A549 (cell line): ENCODE measurements at regions not wholly inside any gene's neighbourhood (a gene's known extent, or its start where the extent isn't known, plus 50 kb on each side); places are given as distances from the start of the nearest gene placed in this dataset.
A peak's percentile ranks its signal among the peaks of the same experiment; 100 is the strongest.

Experiments used
- ATAC-seq, 2 experiments: fragments of 200-7000 bp in 1 of 2; fragments of >200 bp in 1 of 2; cut with Nextera tagmentation in 1 of 2; cut with Tn5 transposase in 1 of 2; 3 replicates each; pipeline versions ENCODE4 v1.8.0 to v1.9.1; 2018 to 2020; ENCODE audit warnings: mild to moderate bottlenecking in 1 of 2, moderate library complexity in 1 of 2
- CTCF ChIA-PET: fragments of 300-600 bp; sonication (Branson Sonifier 250); formaldehyde crosslinking; extraction: SDS; loops from one replicate; lab custom pipeline; 2021; ENCODE audit warnings: antibody characterized with exemption, inconsistent platforms; lab: Yijun Ruan, JAX
- POLR2A ChIA-PET: fragments of 350-600 bp; formaldehyde crosslinking; extraction: SDS; loops from one replicate; lab custom pipeline; 2021; ENCODE audit warnings: antibody characterized with exemption, inconsistent platforms; lab: Yijun Ruan, JAX
- DNase-seq, 2 experiments: peaks; one replicate each; pipeline versions ENCODE4 v3.0.0 to v3.0.0-alpha.2; 2011 to 2016; ENCODE audit warnings: low read depth in 1 of 2, low spot score in 1 of 2
- FAIRE-seq: peaks from 2 replicates; lab custom pipeline; 2011; peaks lifted over from hg19 to GRCh38; lab: Jason Lieb, UNC
- H3K27ac ChIP-seq, 2 experiments: fragments of >200 bp; sonication (Bioruptor Twin); formaldehyde crosslinking; 3 replicates each; pipeline ENCODE4 v1.5.1; 2016 to 2017
- H3K4me1 ChIP-seq: fragments of >200 bp; sonication (Bioruptor Twin); formaldehyde crosslinking; 3 replicates; pipeline ENCODE4 v1.6.1; 2016
- H3K4me2 ChIP-seq: fragments of >200 bp; sonication (Bioruptor Twin); formaldehyde crosslinking; 3 replicates; pipeline ENCODE4 v1.6.1; 2016
- H3K4me3 ChIP-seq: fragments of >200 bp; sonication (Bioruptor Twin); formaldehyde crosslinking; 3 replicates; pipeline ENCODE4 v1.5.1; 2016
- H3K9me3 ChIP-seq: fragments of >200 bp; sonication (Bioruptor Twin); formaldehyde crosslinking; 3 replicates; pipeline ENCODE4 v1.6.1; 2016
- CHD2 ChIP-seq: fragments of 150-350 bp; IDR thresholded peaks from 2 replicates; pipeline ENCODE4 v1.6.1; 2014; ENCODE audit warnings: low read length; ENCODE audit not compliant: partially characterized antibody
- CHD4 ChIP-seq: fragments of 200-600 bp; sonication (generic); IDR thresholded peaks from 2 replicates; pipeline ENCODE4 v1.6.1; 2016; ENCODE audit warnings: antibody characterized with exemption, mild to moderate bottlenecking, borderline replicate concordance
- E2F6 ChIP-seq: IDR thresholded peaks from 2 replicates; pipeline ENCODE4 v1.6.1; 2012; ENCODE audit warnings: low read depth, borderline replicate concordance
- EHF ChIP-seq: fragments of 250-450 bp; sonication (Bioruptor Pico); IDR thresholded peaks from 2 replicates; pipeline ENCODE4 v1.5.0; 2020; ENCODE audit warnings: mild to moderate bottlenecking
- ELK1 ChIP-seq: fragments of 150-350 bp; IDR thresholded peaks from 2 replicates; pipeline ENCODE4 v1.6.1; 2014; ENCODE audit warnings: low read depth, mild to moderate bottlenecking, low read length
- EP300 ChIP-seq, 2 experiments: fragments of >200 bp; sonication (Bioruptor Twin); formaldehyde crosslinking; IDR thresholded peaks; 2 replicates in 1 of 2; 3 replicates in 1 of 2; pipeline ENCODE4 v1.6.1; 2016 to 2017
- HES2 ChIP-seq: fragments of >200 bp; sonication (Bioruptor Twin); formaldehyde crosslinking; IDR thresholded peaks from 2 replicates; pipeline ENCODE4 v1.6.1; 2016
- JUN ChIP-seq, 2 experiments: fragments of >200 bp; sonication (Bioruptor Twin); formaldehyde crosslinking; IDR thresholded peaks; 2 replicates in 1 of 2; 3 replicates in 1 of 2; pipeline ENCODE4 v1.6.1; 2016 to 2017
- MAX ChIP-seq: IDR thresholded peaks from 2 replicates; pipeline ENCODE4 v1.6.1; 2012
- MYC ChIP-seq: IDR thresholded peaks from 2 replicates; pipeline ENCODE4 v1.6.1; 2012; ENCODE audit warnings: mild to moderate bottlenecking, inconsistent platforms, low read length, improper control_type of control experiment, borderline replicate concordance
- PHF8 ChIP-seq: fragments of 200-600 bp; sonication (generic); IDR thresholded peaks from 2 replicates; pipeline ENCODE4 v1.6.1; 2016; ENCODE audit warnings: low read depth, mild to moderate bottlenecking, antibody characterized with exemption, moderate library complexity, borderline replicate concordance
- REST ChIP-seq: fragments of 200-600 bp; sonication (generic); IDR thresholded peaks from 2 replicates; pipeline ENCODE4 v1.6.1; 2016; ENCODE audit warnings: antibody characterized with exemption, mild to moderate bottlenecking, moderate library complexity
- TFCP2L1 ChIP-seq: fragments of 250-450 bp; sonication (Bioruptor Pico); IDR thresholded peaks from 2 replicates; pipeline ENCODE4 v1.5.0; 2021; ENCODE audit warnings: mild to moderate bottlenecking
- TP53 ChIP-seq: fragments of 250-450 bp; sonication (Bioruptor Pico); IDR thresholded peaks from 2 replicates; pipeline ENCODE4 v1.5.0; 2021; ENCODE audit warnings: mild to moderate bottlenecking, moderate library complexity
- ZFP36 ChIP-seq: fragments of 450-650 bp; IDR thresholded peaks from 2 replicates; pipeline ENCODE4 v1.6.1; 2014; ENCODE audit warnings: borderline replicate concordance; ENCODE audit not compliant: partially characterized antibody
- ZNF302 ChIP-seq: fragments of 250-450 bp; sonication (Bioruptor Pico); IDR thresholded peaks from 2 replicates; pipeline ENCODE4 v1.9.0; 2021; ENCODE audit warnings: inconsistent platforms, mild to moderate bottlenecking, moderate library complexity
- ZSCAN20 ChIP-seq: fragments of 250-450 bp; sonication (Bioruptor Pico); IDR thresholded peaks from 2 replicates; pipeline ENCODE4 v1.8.0; 2022; ENCODE audit warnings: mild to moderate bottlenecking, moderate library complexity
- WGBS: methylation state at CpG from one replicate; pipeline ENCODE4 v1.1.6; 2017; ENCODE audit errors: missing lambda C conversion rate; 5-methylcytosine and 5-hydroxymethylcytosine counted together

- no peak for ATAC-seq
- H3K27ac ChIP-seq, result peak overlapping the region; percentile 94 to 95
- ChIA-PET POLR2A (no interaction called here), CTCF (interaction anchor here (0.6 to 12.5 kb wide), 5 partner anchors 18 to 372 kb away, joined by 3 to 94 read pairs (median 3); no protein-coding TSS in a partner anchor)
- 76% methylated on average over 32 of the region's 37 CpGs for WGBS
- no peak for TF ChIP-seq REST
- no peak for TF ChIP-seq JUN (IDR thresholded peaks at IDR 0.05)
- no peak for TF ChIP-seq CHD4
- no peak for TF ChIP-seq HES2
- no peak for TF ChIP-seq MYC
- TF ChIP-seq PHF8, result no peak
- TF ChIP-seq, all 56 proteins: peak for 0
- Histone ChIP-seq H3K4me3 (no peak overlapping the region), H3K9me3 (no peaks in the 10 kb centered on the region), H3K4me2 (no peak overlapping the region), H3K4me1 (peaks cover 69% of the 10 kb centered on the region)
- DNase-seq (no peak), FAIRE-seq (no peak)
Measured at GRCh38 chr1:234969581-234970400, 158.8 kb downstream of the TOMM20 start.

- Histone ChIP-seq H3K9me3 (no peaks in the 10 kb centered on the region), H3K4me3 (no peak overlapping the region), H3K27ac (peak overlapping the region; percentile 94 to 95), H3K4me2 (no peak overlapping the region), H3K4me1 (peaks cover 69% of the 10 kb centered on the region)
- WGBS, result 84% methylated on average over 4 of the region's 4 CpGs
- no peak for ATAC-seq
- TF ChIP-seq ZFP36 (no peak), MAX (no peak), EHF (CRISPR knock-in tag) (no peak), CHD2 (no peak), ELK1 (no peak), EP300 (IDR thresholded peaks at IDR 0.05) (no peak), HES2 (no peak), ZNF302 (CRISPR knock-in tag) (no peak), TP53 (CRISPR knock-in tag) (no peak), ZSCAN20 (no peak), TFCP2L1 (CRISPR knock-in tag) (no peak), E2F6 (no peak), MYC (no peak)
- DNase-seq, result no peak
- FAIRE-seq, result no peak
- ChIA-PET CTCF (interaction anchor here (1.1 to 12.5 kb wide), 3 partner anchors 115 to 371 kb away, joined by 3 to 94 read pairs (median 4); no protein-coding TSS in a partner anchor), POLR2A (no interaction called here)
Measured at GRCh38 chr1:234969011-234969441, 159.6 kb downstream of the TOMM20 start.
